GM21423 (cell line): ENCODE measurements at regions not wholly inside any gene's neighbourhood (a gene's known extent, or its start where the extent isn't known, plus 50 kb on each side); places are given as distances from the start of the nearest gene placed in this dataset.
"Not testable (repeated sequence)": the region's sequence is repeated elsewhere in the genome, so short reads cannot be mapped to it uniquely, and the experiment has no call there.

ENCODE experiments used
- ATAC-seq: cut with Tn5 transposase; IDR thresholded peaks from one replicate; pipeline ENCODE4 v1.9.1; 2021; ENCODE audit warnings: mild to moderate bottlenecking, moderate library complexity; ENCODE audit not compliant: unreplicated experiment

GRCh38 chr9:124164811-124165210 lies 92.9 kb upstream of the NEK6 start:
- ATAC-seq, result no peak

GRCh38 chr9:124174433-124174832 lies 83.3 kb upstream of the NEK6 start:
- ATAC-seq, result no peak

GRCh38 chr9:124177522-124177921 lies 80.2 kb upstream of the NEK6 start:
- not testable (repeated sequence) for ATAC-seq

GRCh38 chr9:124179196-124180071 lies 78.3 kb upstream of the NEK6 start:
- no peak for ATAC-seq

GRCh38 chr9:124180557-124180956 lies 77.2 kb upstream of the NEK6 start:
- ATAC-seq, result no peak

GRCh38 chr9:124182741-124183140 lies 75.0 kb upstream of the NEK6 start:
- ATAC-seq, result no peak

GRCh38 chr9:124183772-124184171 lies 74.0 kb upstream of the NEK6 start:
- ATAC-seq, result no peak

- no peak for ATAC-seq
Observed at GRCh38 chr9:124185413-124185812, 72.3 kb upstream of the NEK6 start.

GRCh38 chr9:124187311-124187710 lies 70.4 kb upstream of the NEK6 start:
- no peak for ATAC-seq

GRCh38 chr9:124188331-124189110 lies 69.2 kb upstream of the NEK6 start:
- no peak for ATAC-seq

- ATAC-seq, result no peak
Observed at GRCh38 chr9:124190761-124191160, 67.0 kb upstream of the NEK6 start.

- ATAC-seq, result no peak
Observed at GRCh38 chr9:124191691-124192395, 65.9 kb upstream of the NEK6 start.

- ATAC-seq, result no peak
Observed at GRCh38 chr9:124196814-124197176, 61.0 kb upstream of the NEK6 start.

- ATAC-seq, result peak; percentile 56
Observed at GRCh38 chr9:124197177-124198095, 60.3 kb upstream of the NEK6 start.

- ATAC-seq, result no peak
Observed at GRCh38 chr9:124198331-124198730, 59.4 kb upstream of the NEK6 start.

GRCh38 chr9:124198948-124199347 lies 58.8 kb upstream of the NEK6 start:
- ATAC-seq, result no peak

- no peak for ATAC-seq
Observed at GRCh38 chr9:124199474-124199873, 58.3 kb upstream of the NEK6 start.

- peak; percentile 78 for ATAC-seq
Observed at GRCh38 chr9:124202447-124202971, 55.2 kb upstream of the NEK6 start.

- no peak for ATAC-seq
Observed at GRCh38 chr9:124205686-124206352, 51.9 kb upstream of the NEK6 start.

- no peak for ATAC-seq
Observed at GRCh38 chr9:124206391-124206790, 51.4 kb upstream of the NEK6 start.
